HG03103 (cell line): ENCODE measurements at regions not wholly inside any gene's neighbourhood (a gene's known extent, or its start where the extent isn't known, plus 50 kb on each side); places are given as distances from the start of the nearest gene placed in this dataset.
"Not testable (repeated sequence)": the region's sequence is repeated elsewhere in the genome, so short reads cannot be mapped to it uniquely, and the experiment has no call there.

Experiments
- ATAC-seq: cut with Tn5 transposase; IDR thresholded peaks from one replicate; pipeline ENCODE4 v1.9.1; 2021; ENCODE audit warnings: low read depth; ENCODE audit not compliant: unreplicated experiment

DNA sequence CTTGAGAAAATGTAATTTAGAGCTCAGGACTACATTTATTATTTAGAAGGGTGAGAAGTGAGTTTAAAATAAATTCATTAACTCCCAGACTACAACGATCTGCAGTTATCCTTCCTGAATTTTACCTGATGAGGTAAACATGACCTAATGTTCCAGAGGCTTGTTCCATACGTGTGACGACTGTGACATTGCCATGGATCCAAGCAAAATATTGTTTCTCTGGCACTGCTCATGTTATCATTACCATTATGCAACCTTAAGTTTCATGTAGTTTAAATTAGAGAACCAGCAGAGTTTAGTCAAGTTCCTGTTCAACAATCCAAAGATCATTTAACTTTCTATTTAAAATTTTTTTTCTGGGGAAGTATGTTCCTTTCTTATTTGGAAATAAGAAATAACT lies 279.6 kb downstream of the KLF5 start:
- no peak for ATAC-seq

DNA sequence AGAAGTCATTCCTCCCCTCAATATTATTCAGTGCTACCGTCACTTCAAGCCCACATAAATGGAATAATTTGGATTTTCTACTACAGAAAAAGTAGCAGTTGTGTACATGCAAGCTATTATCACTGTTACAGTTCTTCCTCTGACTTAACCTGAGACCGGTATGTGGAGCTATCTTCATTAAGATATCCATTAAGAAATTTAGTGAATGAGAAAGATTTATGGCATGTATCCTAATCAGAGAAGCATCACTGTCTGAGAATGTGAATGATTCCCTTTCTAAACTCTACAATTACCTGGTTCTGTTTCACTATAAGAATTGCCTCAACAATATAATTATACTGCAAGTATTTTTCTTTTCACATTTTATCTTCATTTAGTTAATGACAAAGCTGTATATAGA lies 278.7 kb downstream of the KLF5 start:
- no peak for ATAC-seq

DNA sequence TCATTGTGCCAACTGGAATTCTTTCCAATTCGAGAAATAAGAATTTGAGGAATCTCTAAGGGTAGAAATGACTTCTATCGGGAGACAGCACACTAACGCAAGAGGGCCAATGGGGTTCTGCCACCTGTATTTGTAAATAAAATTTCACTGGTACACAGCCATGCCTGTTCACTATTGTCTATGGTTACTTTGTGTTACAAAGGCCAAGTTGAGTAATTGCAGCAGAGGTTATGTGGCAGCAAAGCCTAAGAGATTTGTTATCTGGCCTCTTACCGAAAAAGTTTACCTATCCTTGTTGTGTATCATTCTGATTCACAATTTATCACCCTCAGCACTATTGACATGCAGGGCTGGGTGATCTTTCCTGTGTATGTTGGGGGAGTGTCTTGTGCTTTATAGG lies 278.0 kb downstream of the KLF5 start:
- no peak for ATAC-seq

DNA sequence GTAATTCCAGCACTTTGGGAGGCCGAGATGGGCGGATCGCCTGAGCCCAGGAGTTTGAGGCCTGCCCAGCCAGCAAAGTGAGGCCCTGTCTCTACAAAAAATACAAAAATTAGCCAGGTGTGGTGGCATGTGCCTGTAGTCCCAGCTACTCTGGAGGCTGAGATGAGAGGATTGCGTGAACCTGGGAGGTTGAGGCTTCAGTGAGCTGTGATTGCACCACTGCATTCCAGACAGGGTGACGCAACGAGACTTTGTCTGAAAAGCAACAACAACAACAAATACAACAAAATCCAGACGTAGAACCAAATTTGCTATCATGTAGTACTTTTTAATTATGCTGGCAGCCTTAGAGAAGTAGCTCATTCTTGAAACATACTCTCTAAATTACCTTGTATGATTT lies 277.1 kb downstream of the KLF5 start:
- ATAC-seq, result no peak

DNA sequence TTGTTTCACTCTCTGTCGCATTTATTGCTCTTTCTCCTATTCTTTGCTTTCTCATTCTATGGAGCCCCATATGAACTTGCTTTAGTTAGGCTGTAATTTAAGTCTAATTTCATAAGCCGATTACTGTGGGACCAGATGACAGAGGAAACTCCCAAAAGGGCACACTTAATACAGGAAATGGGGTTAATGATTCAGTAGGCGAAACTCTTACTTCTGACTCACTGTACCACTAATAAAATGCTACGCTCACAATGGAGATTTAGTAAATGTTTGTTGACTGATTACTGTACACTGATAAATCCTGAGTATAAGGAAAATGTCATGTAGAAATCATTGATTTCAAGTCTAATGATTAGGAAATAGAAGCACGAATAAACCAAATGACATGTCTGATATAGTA lies 276.4 kb downstream of the KLF5 start:
- ATAC-seq, result peak; percentile 80

DNA sequence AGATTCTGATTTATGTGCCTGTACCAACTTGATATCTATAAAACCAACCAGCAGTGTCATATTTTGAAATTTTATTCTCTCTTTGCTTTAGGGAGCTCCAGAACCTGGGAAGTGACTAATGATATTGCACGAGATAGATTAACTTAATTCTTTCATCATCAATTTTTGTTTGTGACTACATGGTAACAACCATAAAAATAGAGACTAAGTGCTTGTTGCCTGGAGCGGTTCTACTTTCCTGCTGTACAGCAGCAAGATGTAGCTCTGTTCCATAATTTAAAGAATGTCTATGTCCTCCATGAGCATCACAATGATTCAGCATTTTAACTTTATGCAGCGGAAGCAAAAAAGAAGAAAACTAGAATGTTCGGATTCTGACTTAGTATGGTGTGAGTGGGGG lies 275.6 kb downstream of the KLF5 start:
- no peak for ATAC-seq

DNA sequence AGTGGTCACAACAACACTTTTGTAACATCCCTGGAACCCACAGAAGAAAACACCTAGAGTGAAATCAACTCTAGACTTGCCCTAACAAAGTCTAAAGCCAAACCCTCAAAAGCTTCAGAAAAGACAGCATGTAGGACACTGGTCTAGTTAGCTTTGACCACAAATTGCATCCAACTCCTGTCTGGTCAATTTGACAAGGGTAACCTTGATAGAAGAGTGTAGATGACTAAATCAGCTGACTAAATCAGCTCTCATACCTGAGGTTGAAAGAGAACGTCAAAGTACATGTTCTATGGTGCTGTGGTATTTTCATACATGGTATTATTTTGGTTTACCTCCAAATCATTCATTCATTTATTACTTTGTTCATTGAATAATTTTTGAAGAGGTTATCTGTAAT lies 272.8 kb downstream of the KLF5 start:
- ATAC-seq, result no peak

DNA sequence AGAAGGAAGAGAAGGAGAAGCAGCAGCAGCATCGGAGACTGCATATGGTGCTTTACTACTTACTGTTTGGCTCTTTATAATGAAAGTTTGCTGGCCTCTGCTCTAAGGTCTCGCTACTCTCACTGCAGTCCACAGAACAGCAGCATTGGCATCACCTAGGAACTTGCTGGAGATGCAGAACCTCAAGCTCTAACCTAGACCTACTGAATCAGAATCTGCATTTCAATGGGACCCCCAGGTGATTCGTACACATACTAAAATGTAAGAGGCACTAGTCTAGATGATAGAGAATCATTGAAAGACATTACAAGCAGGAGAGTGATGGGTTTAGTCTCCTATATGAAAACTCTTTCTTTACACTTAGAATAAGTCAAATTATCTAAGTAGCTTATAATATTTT lies 270.6 kb downstream of the KLF5 start:
- no peak for ATAC-seq

DNA sequence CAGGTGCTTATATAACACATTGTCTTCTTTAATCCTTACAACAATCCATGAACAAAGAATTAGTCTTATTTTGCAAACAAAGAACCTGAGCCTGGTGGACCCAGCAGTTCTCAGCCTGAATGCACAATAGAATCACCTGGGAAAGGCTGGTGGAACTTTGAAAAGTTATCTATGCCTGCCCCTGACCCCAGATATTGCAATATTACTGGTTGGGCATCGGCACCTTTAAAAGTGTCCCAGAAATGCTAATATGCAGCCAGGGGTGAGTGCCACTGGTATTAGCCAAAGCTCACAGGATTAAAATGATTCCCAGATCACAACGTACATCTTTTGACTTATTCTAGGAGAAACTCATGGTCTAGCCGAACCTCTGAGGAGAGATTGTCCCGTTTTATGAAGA lies 268.8 kb downstream of the KLF5 start:
- ATAC-seq, result no peak

DNA sequence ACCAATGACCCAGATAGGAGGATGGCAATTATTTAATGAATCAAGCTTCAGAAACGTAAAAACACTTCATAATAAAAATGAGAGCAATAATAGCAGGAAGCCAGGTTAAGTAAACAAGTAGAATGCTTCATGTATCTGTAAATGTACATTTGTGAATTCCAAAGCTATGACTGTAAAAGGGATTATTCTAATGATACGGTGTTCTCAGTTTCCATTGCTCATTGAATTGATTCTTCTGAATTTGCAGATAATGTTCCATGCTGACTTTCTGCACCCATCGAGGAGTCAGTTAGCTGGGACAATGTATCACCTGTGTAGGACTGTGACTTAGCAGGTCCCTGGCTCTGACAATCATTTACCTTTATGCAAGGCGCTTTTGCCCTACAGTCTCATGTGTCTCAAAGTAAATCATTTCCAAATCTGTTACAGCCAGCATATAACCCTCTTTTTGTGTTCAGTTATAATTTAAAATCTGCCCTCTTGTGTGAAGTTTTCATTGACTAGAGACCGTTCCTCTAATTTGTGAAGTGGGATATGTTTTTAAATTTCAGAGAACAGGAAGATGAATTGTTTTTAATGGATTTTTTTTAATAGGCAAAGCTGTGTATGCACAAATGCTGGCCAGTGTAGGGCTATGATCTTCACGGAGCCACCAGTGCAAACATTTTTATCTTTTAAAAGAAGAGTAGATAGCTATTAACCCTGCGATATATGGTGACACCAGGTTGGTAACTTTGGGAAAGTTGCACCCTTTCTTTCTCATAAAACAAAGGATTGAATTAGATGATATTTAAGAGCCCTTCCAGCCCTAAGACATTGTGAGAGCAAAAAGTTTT lies 267.1 kb downstream of the KLF5 start:
- no peak for ATAC-seq

DNA sequence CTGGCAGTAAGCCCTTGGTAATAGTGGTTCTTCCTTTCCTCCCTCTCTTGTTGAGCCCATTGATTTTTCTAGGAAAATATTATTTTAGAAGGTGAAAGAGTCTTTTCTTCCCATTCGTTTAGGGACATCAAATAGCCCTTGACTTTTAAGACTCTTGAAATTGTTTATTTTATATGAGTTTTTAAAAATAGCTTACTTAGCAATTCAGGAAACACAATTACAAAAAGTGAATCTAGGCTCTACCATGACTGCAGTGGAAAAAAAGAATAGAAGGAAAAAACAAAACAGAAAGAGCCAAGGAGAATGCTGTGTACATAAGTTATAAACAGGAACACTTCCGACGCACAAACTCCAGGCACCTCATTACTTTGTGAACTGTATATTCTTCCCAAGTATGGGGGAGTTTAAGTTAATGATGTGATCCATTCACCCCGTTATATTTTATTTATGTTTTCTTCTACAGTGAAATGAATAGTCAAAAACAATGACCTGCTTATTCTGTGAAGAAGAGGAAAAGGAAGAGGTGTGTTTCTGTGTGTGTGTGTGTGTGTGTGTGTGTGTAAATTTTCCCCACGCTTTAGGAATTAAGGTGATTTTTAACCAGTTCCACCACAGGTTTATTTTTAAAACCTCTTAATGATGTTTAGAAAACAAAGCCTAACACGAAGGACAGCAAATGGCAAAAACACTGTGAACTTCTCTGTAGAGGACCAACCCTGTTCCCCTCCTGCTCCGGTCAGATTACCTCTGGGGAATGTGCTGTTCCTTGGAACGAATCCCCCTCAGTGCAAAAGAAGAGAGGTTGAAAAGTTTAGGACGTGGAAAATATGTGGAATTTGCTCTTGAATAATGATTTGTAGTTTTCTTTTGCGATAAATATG lies 266.3 kb downstream of the KLF5 start:
- ATAC-seq, result no peak

DNA sequence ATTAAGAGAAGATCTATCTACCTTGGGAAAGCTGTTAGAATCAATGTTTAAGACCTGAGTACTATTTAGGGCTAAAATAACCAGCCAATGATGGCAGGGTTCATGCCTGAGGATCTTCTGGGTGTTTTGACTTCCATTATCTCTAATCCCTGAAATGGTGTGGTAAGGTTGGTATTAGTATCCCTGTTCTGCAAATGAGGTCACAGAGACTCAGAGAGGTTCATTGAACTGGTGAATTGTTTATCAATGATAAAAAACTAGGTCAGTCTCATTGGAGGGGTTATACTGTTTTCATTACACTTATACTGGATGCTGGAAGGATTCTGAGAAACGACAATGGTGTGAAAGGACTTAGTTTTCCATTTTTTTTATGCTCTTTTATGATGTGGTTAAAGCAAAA lies 264.8 kb downstream of the KLF5 start:
- no peak for ATAC-seq

DNA sequence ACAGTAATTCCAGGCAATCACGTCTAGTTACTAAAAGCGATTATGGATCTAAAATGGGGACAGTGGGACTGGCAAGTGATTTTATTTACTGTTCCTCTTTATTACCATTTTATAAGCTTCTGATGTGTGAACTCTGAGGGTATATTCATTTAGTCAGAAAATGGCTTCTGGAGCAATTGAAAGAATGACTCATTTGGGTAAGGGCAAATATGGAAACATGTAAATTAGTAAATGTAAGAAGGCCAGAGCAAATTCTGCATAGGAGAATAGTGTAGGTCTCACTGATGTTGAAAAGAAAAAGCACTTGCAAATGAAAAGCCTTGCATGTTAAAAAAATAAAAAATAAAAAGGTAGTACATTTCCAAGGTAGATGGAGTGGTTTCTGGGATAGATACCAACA lies 262.2 kb downstream of the KLF5 start:
- ATAC-seq, result no peak

DNA sequence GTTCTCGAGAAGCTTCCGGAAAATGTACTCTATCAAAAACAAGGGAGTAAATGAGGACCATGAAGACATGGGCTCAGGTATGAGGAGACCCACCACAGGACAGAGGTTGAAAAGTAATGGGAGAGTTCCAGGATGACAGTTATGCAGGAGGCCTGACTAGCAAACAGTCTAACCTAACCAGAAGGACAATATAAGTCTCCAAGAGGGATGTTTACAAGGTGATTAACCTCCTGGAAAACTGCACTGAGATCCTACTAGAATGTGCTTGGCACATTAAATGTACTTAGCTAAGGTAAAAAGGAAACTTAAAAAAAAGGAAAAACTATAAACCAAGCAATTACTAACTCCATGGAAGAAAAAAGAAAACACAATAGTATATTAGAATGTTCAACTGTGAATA lies 258.3 kb downstream of the KLF5 start:
- no peak for ATAC-seq

DNA sequence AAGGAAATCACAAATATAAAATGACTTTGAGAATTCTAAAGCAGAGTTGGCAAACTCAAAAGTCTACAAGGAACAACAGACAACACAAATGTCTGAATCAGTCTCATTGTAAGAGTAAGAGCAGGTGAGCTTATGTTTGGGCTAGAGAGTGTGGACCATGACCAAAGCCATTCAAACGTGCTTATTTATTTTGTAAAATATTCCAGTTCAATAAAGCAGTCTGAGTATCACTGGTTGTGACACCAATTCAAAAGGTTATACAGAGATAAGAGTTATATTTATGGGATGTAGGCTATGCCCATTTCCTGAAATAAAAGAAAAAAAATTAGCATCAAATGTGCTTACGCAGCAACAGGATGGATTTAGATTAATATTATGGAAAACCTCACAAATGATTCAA lies 251.6 kb downstream of the KLF5 start:
- ATAC-seq, result no peak

DNA sequence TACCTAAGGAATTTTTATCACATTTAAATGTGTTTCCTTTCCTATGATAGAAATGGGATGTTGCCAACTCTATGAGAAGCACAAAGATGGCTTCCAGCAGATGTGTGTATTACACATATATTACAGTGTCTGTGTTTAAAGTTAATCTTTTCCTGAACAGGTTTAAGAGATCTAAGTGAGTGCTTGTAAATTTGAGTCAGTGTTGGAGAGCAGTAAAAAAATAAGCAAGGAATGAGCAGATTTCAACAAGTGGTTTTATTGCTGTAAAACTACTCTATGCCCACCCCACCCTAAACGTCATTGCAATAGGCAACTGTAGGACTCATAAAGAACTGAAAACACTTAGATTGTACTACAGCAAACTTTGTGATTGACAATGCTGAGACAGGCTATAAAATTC lies 248.7 kb downstream of the KLF5 start:
- ATAC-seq, result no peak

DNA sequence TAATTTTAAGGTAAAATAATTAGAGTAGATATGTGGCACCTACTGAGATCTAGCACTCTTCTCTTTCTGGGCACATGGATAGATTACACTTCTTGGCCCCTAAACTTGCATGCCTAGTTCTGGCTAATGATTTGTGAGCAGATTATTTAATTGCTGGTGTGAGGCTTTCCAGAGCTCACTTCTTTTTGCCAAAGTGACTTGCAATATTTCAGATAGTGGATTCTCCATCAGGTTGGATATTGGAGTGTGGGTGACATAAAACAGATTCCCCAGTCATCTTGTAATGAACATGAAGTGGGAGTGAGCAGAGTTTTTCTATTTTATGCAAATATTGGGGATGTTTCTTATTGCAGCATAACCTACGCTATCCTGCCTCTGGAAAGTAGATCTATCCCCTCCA lies 247.9 kb downstream of the KLF5 start:
- ATAC-seq, result no peak

DNA sequence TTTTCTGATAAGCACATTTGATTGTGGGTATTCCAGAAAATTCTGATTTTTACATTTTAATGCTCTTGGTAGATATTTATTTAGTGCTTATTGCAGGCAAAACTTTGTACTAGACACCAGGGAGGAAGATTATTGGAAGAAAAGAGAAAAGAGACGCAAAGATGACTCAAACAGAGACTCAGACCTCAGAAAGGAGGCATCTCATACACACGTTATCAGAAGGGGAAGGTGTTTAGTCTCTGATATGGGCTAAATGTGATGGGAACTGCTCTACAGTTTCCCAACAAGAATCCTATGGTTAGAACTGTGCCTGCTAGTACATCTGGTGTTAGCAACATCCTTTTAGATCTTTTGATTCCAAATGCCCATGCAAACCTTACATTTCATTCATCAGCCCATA lies 245.6 kb downstream of the KLF5 start:
- no peak for ATAC-seq

DNA sequence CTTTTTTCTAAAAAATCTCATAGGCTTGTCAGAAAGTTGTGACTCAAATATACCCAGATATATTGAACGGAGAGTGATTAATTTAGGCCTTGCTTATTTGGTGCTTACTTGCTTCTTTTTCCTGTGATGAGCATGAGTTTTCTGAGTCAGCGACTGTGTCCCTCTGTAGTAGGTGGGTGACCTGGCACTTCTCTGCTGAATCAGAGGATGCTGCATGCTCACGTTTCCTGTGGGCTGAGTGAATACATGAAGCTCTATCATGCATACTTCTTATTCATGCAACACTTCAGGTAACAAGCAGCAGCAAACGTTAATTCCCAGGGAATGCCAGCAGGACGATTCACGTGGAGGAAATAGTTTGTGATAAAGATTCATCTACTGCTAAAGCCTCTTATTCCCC lies 245.0 kb downstream of the KLF5 start:
- no peak for ATAC-seq

DNA sequence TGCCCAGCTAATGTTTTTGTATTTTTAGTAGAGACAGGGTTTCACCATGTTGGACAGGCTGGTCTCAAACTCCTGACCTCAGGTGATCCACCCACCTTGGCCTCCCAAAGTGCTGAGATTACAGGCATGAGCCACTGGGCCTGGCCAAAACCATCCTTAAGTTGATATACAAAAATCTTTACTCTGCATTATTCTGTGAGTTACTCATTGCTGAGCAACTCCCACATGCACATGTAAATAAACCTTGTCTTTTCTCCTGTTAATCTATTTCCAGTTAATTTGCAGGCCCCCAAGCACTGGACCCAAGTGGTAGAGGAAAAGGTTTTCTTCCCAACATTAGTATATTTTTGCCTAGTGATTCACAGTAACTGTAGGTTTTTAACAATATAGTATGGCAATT lies 242.8 kb downstream of the KLF5 start:
- ATAC-seq, result not testable (repeated sequence)

DNA sequence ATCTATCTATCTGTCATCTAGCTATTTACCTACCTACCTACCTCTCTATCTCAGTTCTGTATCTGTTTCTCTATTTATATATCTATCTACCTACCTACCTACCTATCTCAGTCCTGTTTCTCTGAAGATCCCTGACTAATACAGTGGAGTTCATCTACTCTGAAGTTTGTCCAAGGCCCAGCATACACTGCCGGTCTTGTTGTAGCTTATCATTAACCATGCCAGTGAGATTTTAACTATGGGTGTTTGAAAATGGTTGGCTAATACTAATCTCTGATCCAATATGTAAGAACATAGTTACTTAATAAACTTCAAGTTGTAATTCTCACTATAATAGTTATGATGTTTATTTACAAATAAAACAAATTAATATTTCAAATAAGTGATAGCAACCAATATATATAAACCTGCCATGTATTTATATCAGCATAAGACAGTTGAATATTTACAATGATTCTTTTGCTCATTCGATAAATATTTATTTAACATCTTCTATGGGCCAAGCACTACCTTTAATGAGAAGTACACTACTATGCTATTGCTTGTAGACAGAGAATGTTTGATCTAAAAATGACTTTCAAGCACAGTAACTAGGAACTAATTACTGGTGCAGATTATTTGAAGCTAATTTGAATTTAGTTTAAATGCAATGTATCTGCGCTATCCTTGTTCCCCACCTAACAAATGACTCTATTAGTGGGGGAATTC lies 242.1 kb downstream of the KLF5 start:
- no peak for ATAC-seq
